ENCODE measurements at regions not wholly inside any gene's neighbourhood (a gene's known extent, or its start where the extent isn't known, plus 50 kb on each side); places are given as distances from the start of the nearest gene placed in this dataset.

GRCh38 chr13:47349211-47349610 is 452.4 kb upstream of the HTR2A start:
- no peaks in the 10 kb centered on the region for H3K27me3 ChIP-seq (ENCODE audit: control insufficient read depth, insufficient read depth, low read length)
- H4K5ac ChIP-seq (ENCODE audit: low read depth, low read length) = no peak overlapping the region
- no peaks in the 10 kb centered on the region for H3K4me1 ChIP-seq (ENCODE audit: control insufficient read depth, insufficient read depth, low read length)
- H3K23ac ChIP-seq (ENCODE audit: low read depth, low read length) = no peak overlapping the region
- ChIA-PET CTCF (no interaction called here), POLR2A (ENCODE audit: unreplicated experiment) (no interaction called here)
- in situ Hi-C loops (cut with MboI; ENCODE audit: low sequenced_read_pairs) = no loop called here
- H2AK5ac ChIP-seq (ENCODE audit: low read depth, low read length) = no peak overlapping the region
- no peaks in the 10 kb centered on the region for H3K9me3 ChIP-seq (ENCODE audit: control insufficient read depth, insufficient read depth, low read length)
- H2BK20ac ChIP-seq (ENCODE audit: low read depth, low read length) = no peak overlapping the region
- H3K9me1 ChIP-seq (ENCODE audit: insufficient read depth, low read length) = no peaks in the 10 kb centered on the region
- no peak overlapping the region for H3K4ac ChIP-seq (ENCODE audit: low read depth, low read length)
- H2BK15ac ChIP-seq (ENCODE audit: low read depth, low read length) = no peak overlapping the region
- dilution Hi-C loops (cut with HindIII; ENCODE audit: low sequenced_read_pairs, unreplicated experiment) = no loop called here
- BruUV-seq (replicated peaks) = no TSS peak
- H4K91ac ChIP-seq (ENCODE audit: insufficient read depth, low read depth, low read length) = no peak overlapping the region
- H2BK120ac ChIP-seq (ENCODE audit: low read depth, low read length) = no peak overlapping the region
- intact Hi-C loops (cut with micrococcal nuclease) = no loop called here
- no peak overlapping the region for H3K27ac ChIP-seq (ENCODE audit: insufficient read depth, low read length)
- no peak overlapping the region for H4K8ac ChIP-seq (ENCODE audit: low read depth in 2 of 2, low read length in 2 of 2)
- H3K18ac ChIP-seq (ENCODE audit: low read depth, low read length) = no peak overlapping the region
- TF ChIP-seq, protein P1, sequence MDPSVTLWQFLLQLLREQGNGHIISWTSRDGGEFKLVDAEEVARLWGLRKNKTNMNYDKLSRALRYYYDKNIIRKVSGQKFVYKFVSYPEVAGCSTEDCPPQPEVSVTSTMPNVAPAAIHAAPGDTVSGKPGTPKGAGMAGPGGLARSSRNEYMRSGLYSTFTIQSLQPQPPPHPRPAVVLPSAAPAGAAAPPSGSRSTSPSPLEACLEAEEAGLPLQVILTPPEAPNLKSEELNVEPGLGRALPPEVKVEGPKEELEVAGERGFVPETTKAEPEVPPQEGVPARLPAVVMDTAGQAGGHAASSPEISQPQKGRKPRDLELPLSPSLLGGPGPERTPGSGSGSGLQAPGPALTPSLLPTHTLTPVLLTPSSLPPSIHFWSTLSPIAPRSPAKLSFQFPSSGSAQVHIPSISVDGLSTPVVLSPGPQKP (IDR thresholded peaks at IDR 0.05; ENCODE audit: borderline replicate concordance, low read depth, low read length) = no peak
- TF ChIP-seq RAD21 (IDR thresholded peaks at IDR 0.05; ENCODE audit: low read length) (no peak), BHLHE40 (IDR thresholded peaks at IDR 0.05; ENCODE audit: low read depth, low read length) (no peak), POLR2A (IDR thresholded peaks at IDR 0.05; ENCODE audit: low read depth, low read length) (no peak), NFE2L2 (IDR thresholded peaks at IDR 0.05; ENCODE audit: low read depth, low read length) (no peak), MAZ (IDR thresholded peaks at IDR 0.05; ENCODE audit: borderline replicate concordance, low read depth, low read length) (no peak), RFX5 (IDR thresholded peaks at IDR 0.05; ENCODE audit: low read depth, low read length) (no peak), SMC3 (IDR thresholded peaks at IDR 0.05; ENCODE audit: low read depth, low read length) (no peak), MAFK (IDR thresholded peaks at IDR 0.05; ENCODE audit: low read depth, low read length) (no peak), CHD1 (IDR thresholded peaks at IDR 0.05; ENCODE audit: low read depth, low read length) (no peak), MXI1 (IDR thresholded peaks at IDR 0.05; ENCODE audit: borderline replicate concordance, low read depth, low read length) (no peak), CEBPB (IDR thresholded peaks at IDR 0.05; ENCODE audit: low read depth, low read length) (no peak), CTCF (conservative IDR thresholded peaks at IDR 0.05; ENCODE audit: low read depth, low read length) (no peak), RCOR1 (IDR thresholded peaks at IDR 0.05; ENCODE audit: insufficient replicate concordance, low read length) (no peak), FOS (IDR thresholded peaks at IDR 0.05; ENCODE audit: low read depth, low read length) (no peak)
- TF ChIP-seq, protein P2, sequence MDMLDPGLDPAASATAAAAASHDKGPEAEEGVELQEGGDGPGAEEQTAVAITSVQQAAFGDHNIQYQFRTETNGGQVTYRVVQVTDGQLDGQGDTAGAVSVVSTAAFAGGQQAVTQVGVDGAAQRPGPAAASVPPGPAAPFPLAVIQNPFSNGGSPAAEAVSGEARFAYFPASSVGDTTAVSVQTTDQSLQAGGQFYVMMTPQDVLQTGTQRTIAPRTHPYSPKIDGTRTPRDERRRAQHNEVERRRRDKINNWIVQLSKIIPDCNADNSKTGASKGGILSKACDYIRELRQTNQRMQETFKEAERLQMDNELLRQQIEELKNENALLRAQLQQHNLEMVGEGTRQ (IDR thresholded peaks at IDR 0.05; ENCODE audit: low read depth, low read length) = no peak
- H2AFZ ChIP-seq (replicated peaks; ENCODE audit: low read length, poor library complexity) = no peak overlapping the region
- H3K4me3 ChIP-seq (ENCODE audit: insufficient read depth, low read depth, low read length) = no peak overlapping the region
- no peak for DNase-seq
- no peak for ATAC-seq (ENCODE audit: low read depth)
- no peaks in the 10 kb centered on the region for H3K79me1 ChIP-seq (ENCODE audit: low read depth in 1 of 2, low read length in 2 of 2)
- no peak overlapping the region for H3K4me2 ChIP-seq (ENCODE audit: low read depth, low read length)
- no peak overlapping the region for H3K9ac ChIP-seq (ENCODE audit: low read depth, low read length)
- no peak overlapping the region for H3K56ac ChIP-seq (ENCODE audit: extremely low read depth, insufficient read depth, low read length)
- no peaks in the 10 kb centered on the region for H4K20me1 ChIP-seq (ENCODE audit: insufficient read depth, low read length)
- WGBS, 2 experiments (ENCODE audit: extremely low coverage in 2 of 2, insufficient read length in 1 of 2) = no CpG with 5 or more reads among the region's 1 CpG
- H2AK9ac ChIP-seq (replicated peaks; ENCODE audit: low read depth, low read length, poor library complexity) = no peak overlapping the region
- no peaks in the 10 kb centered on the region for H3K36me3 ChIP-seq (ENCODE audit: control insufficient read depth, insufficient read depth, low read length)
- H2BK5ac ChIP-seq (ENCODE audit: low read depth, low read length, poor library complexity, severe bottlenecking) = no peak overlapping the region
- H3K14ac ChIP-seq (replicated peaks; ENCODE audit: low read depth, low read length) = no peak overlapping the region
